Neural cell (in vitro differentiated cells): ENCODE measurements at regions not wholly inside any gene's neighbourhood (a gene's known extent, or its start where the extent isn't known, plus 50 kb on each side); places are given as distances from the start of the nearest gene placed in this dataset.

Experiments
- H2AFZ ChIP-seq: fragments of 200-600, 300-800 bp; sonication (generic), shearing (Covaris generic); 2 replicates; pipeline ENCODE4 v1.6.0; 2014; ENCODE audit warnings: low read depth, mild to moderate bottlenecking, antibody characterized with exemption, low read length, moderate library complexity
- H3F3A ChIP-seq: fragments of 200-600 bp; shearing (Covaris generic); 2 replicates; pipeline ENCODE4 v1.6.1; 2016; ENCODE audit warnings: mild to moderate bottlenecking, moderate library complexity, mixed read lengths, antibody characterized with exemption, low read length; ENCODE audit not compliant: insufficient read depth, poor library complexity, severe bottlenecking
- H3K27ac ChIP-seq: fragments of 200-600, 300-800 bp; sonication (generic), shearing (Covaris generic); 2 replicates; pipeline ENCODE4 v1.5.1; 2014; ENCODE audit warnings: mild to moderate bottlenecking, low read length, moderate library complexity
- H3K27me3 ChIP-seq: fragments of 300-800, 200-600 bp; sonication (generic), shearing (Covaris generic); 2 replicates; pipeline ENCODE4 v1.6.0; 2014; ENCODE audit warnings: mild to moderate bottlenecking, low read depth, low read length, moderate library complexity; ENCODE audit not compliant: insufficient read depth
- H3K36me3 ChIP-seq: fragments of 300-800, 200-600 bp; sonication (generic), shearing (Covaris generic); 2 replicates; pipeline ENCODE4 v1.5.1; 2014; ENCODE audit warnings: mild to moderate bottlenecking, antibody characterized with exemption, low read length, moderate library complexity; ENCODE audit not compliant: insufficient read depth
- H3K4me2 ChIP-seq: fragments of 300-800, 200-600 bp; sonication (generic), shearing (Covaris generic); 2 replicates; pipeline ENCODE4 v1.6.0; 2014; ENCODE audit warnings: mild to moderate bottlenecking, low read length
- H3K4me3 ChIP-seq: fragments of 300-800, 200-600 bp; sonication (generic), shearing (Covaris generic); 2 replicates; pipeline ENCODE4 v1.5.1; 2014; ENCODE audit warnings: mild to moderate bottlenecking, low read length, moderate library complexity
- H3K79me2 ChIP-seq: fragments of 200-600 bp; shearing (Covaris generic); replicated peaks from 2 replicates; pipeline ENCODE4 v1.6.0; 2014; ENCODE audit warnings: mild to moderate bottlenecking, low read length, moderate library complexity; ENCODE audit not compliant: insufficient read depth
- H3K9ac ChIP-seq: fragments of 300-800, 200-600 bp; sonication (generic), shearing (Covaris generic); 2 replicates; pipeline ENCODE4 v1.6.1; 2016; ENCODE audit warnings: mild to moderate bottlenecking, low read length, mixed read lengths
- H3K9me2 ChIP-seq: fragments of 200-600 bp; shearing (Covaris generic); 2 replicates; pipeline ENCODE4 v1.6.1; 2016; ENCODE audit warnings: mild to moderate bottlenecking, low read length, mixed read lengths; ENCODE audit not compliant: insufficient read depth
- H3K9me3 ChIP-seq: fragments of 200-600, 300-800 bp; sonication (generic), shearing (Covaris generic); 2 replicates; pipeline ENCODE4 v1.6.1; 2016; ENCODE audit warnings: mild to moderate bottlenecking, mixed run types, low read length, moderate library complexity, mixed read lengths
- H4K20me1 ChIP-seq: fragments of 200-600 bp; shearing (Covaris generic); 2 replicates; pipeline ENCODE4 v1.6.1; 2016; ENCODE audit warnings: mild to moderate bottlenecking, mixed run types; ENCODE audit not compliant: insufficient read depth
- EP300 ChIP-seq: fragments of 450-650 bp; conservative IDR thresholded peaks from 2 replicates; pipeline ENCODE4 v1.6.1; 2014; ENCODE audit warnings: antibody characterized with exemption, mild to moderate bottlenecking, moderate library complexity; ENCODE audit not compliant: poor library complexity, severe bottlenecking
- EZH2 ChIP-seq: fragments of 200-600, 300-800 bp; shearing (Covaris generic), sonication (generic); IDR thresholded peaks from 2 replicates; pipeline ENCODE4 v1.6.1; 2014; ENCODE audit warnings: antibody characterized with exemption, low read length, borderline replicate concordance, mild to moderate bottlenecking; ENCODE audit not compliant: insufficient read depth, poor library complexity, severe bottlenecking
- MXI1 ChIP-seq: fragments of 450-650 bp; conservative IDR thresholded peaks from 2 replicates; pipeline ENCODE4 v1.6.1; 2014; ENCODE audit warnings: antibody characterized with exemption, mild to moderate bottlenecking; ENCODE audit not compliant: poor library complexity, severe bottlenecking
- POLR2AphosphoS5 ChIP-seq: IDR thresholded peaks from 2 replicates; pipeline ENCODE4 v1.6.1; 2012
- RAD21 ChIP-seq: fragments of 450-650 bp; conservative IDR thresholded peaks from 2 replicates; pipeline ENCODE4 v1.6.1; 2014; ENCODE audit warnings: antibody characterized with exemption, mild to moderate bottlenecking, moderate library complexity
- SMC3 ChIP-seq: fragments of 450-650 bp; conservative IDR thresholded peaks from 2 replicates; pipeline ENCODE4 v1.6.1; 2014; ENCODE audit warnings: antibody characterized with exemption, mild to moderate bottlenecking, moderate library complexity; ENCODE audit not compliant: poor library complexity
- TAF1 ChIP-seq: IDR thresholded peaks from 2 replicates; pipeline ENCODE4 v1.6.1; 2012; ENCODE audit warnings: low read depth
- TF ChIP-seq, protein P1 (sequence below): fragments of 450-650 bp; IDR thresholded peaks from 2 replicates; pipeline ENCODE4 v1.5.1; 2014; ENCODE audit warnings: antibody characterized with exemption, mild to moderate bottlenecking, moderate library complexity; ENCODE audit not compliant: poor library complexity, severe bottlenecking
- TF ChIP-seq, protein P2 (sequence below): IDR thresholded peaks from 2 replicates; pipeline ENCODE4 v1.6.1; 2012; ENCODE audit warnings: borderline replicate concordance

DNA sequence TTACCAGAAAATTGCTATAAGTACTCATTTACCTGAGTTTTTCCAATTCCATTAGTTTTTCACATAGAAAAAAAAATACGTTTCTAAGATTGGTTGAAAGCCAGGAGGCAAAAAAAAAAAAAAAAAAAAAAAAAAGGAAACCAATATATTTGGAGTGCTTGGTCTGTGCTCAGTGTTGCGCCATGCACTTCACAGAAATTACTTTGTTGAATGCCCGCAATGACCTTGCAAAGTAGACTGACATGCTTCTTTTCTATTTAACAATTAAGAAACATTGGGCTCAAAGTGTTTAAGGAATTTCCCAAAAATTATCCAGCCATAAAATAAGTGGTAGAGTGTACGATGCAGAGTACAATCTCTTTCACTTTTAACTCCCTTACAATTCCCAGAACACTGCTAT is 65.2 kb upstream of the PAPPA start:
- Histone ChIP-seq H3K9ac (no peak overlapping the region), H3K79me2 (no peaks in the 10 kb centered on the region), H3K27ac (no peak overlapping the region), H3K4me2 (no peak overlapping the region), H3K27me3 (no peaks in the 10 kb centered on the region), H3F3A (no peaks in the 10 kb centered on the region), H3K9me2 (no peaks in the 10 kb centered on the region), H3K4me3 (no peak overlapping the region), H2AFZ (no peak overlapping the region), H4K20me1 (no peaks in the 10 kb centered on the region), H3K36me3 (no peaks in the 10 kb centered on the region), H3K9me3 (no peaks in the 10 kb centered on the region)
- TF ChIP-seq SMC3 (no peak), EP300 (no peak), POLR2AphosphoS5 (no peak), RAD21 (no peak), MXI1 (no peak), TAF1 (no peak), EZH2 (no peak)
- TF ChIP-seq, protein P1, sequence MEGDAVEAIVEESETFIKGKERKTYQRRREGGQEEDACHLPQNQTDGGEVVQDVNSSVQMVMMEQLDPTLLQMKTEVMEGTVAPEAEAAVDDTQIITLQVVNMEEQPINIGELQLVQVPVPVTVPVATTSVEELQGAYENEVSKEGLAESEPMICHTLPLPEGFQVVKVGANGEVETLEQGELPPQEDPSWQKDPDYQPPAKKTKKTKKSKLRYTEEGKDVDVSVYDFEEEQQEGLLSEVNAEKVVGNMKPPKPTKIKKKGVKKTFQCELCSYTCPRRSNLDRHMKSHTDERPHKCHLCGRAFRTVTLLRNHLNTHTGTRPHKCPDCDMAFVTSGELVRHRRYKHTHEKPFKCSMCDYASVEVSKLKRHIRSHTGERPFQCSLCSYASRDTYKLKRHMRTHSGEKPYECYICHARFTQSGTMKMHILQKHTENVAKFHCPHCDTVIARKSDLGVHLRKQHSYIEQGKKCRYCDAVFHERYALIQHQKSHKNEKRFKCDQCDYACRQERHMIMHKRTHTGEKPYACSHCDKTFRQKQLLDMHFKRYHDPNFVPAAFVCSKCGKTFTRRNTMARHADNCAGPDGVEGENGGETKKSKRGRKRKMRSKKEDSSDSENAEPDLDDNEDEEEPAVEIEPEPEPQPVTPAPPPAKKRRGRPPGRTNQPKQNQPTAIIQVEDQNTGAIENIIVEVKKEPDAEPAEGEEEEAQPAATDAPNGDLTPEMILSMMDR: no peak
- TF ChIP-seq, protein P2, sequence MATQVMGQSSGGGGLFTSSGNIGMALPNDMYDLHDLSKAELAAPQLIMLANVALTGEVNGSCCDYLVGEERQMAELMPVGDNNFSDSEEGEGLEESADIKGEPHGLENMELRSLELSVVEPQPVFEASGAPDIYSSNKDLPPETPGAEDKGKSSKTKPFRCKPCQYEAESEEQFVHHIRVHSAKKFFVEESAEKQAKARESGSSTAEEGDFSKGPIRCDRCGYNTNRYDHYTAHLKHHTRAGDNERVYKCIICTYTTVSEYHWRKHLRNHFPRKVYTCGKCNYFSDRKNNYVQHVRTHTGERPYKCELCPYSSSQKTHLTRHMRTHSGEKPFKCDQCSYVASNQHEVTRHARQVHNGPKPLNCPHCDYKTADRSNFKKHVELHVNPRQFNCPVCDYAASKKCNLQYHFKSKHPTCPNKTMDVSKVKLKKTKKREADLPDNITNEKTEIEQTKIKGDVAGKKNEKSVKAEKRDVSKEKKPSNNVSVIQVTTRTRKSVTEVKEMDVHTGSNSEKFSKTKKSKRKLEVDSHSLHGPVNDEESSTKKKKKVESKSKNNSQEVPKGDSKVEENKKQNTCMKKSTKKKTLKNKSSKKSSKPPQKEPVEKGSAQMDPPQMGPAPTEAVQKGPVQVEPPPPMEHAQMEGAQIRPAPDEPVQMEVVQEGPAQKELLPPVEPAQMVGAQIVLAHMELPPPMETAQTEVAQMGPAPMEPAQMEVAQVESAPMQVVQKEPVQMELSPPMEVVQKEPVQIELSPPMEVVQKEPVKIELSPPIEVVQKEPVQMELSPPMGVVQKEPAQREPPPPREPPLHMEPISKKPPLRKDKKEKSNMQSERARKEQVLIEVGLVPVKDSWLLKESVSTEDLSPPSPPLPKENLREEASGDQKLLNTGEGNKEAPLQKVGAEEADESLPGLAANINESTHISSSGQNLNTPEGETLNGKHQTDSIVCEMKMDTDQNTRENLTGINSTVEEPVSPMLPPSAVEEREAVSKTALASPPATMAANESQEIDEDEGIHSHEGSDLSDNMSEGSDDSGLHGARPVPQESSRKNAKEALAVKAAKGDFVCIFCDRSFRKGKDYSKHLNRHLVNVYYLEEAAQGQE: no peak

DNA sequence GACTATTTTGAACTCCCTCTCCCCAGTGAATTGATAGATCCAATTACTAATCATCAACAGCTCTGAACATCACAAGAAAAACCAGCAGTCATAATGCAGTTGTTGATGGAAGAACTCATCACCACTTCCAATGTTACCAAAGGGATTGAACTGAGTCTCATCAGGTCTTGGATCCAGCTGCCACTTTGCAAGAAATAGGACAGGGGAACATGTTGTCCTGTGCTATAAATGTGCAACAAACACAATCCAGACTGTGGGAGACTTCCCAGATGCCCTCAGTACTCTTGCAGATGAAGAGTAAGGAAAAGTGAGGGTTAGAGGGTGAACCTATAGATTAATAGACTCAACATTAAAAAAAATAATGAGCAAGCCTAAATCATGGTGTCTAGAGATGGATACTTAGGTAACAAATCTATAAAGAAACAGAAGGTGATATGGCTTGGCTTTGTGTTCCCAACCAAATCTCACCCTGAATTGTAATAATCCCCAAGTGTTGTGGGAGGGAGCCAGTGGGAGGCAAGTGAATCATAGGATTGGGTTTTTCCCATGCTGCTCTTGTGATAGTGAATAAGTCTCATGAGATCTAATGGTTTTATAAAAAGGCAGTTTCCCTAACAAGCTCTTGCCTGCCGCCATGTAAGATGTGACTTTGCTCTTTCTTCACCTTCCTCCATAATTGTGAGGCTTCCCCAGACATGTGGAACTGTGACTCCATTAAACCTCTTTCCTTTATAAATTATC is 63.4 kb upstream of the PAPPA start:
- Histone ChIP-seq H3K79me2 (no peaks in the 10 kb centered on the region), H3K9me2 (no peaks in the 10 kb centered on the region), H2AFZ (no peak overlapping the region), H3K27ac (no peak overlapping the region), H3K9me3 (no peaks in the 10 kb centered on the region), H3F3A (no peaks in the 10 kb centered on the region), H3K4me3 (no peak overlapping the region), H3K4me2 (no peak overlapping the region), H3K36me3 (no peaks in the 10 kb centered on the region), H3K9ac (no peak overlapping the region), H4K20me1 (no peaks in the 10 kb centered on the region), H3K27me3 (no peaks in the 10 kb centered on the region)
- TF ChIP-seq, protein P1: no peak
- TF ChIP-seq SMC3 (no peak), EP300 (no peak), RAD21 (no peak), MXI1 (no peak), TAF1 (no peak), EZH2 (no peak), POLR2AphosphoS5 (no peak)
- TF ChIP-seq, protein P2: no peak
